ENCODE measurements at regions not wholly inside any gene's neighbourhood (a gene's known extent, or its start where the extent isn't known, plus 50 kb on each side); places are given as distances from the start of the nearest gene placed in this dataset.

- no peak overlapping the region for H2AFZ ChIP-seq (ENCODE audit: low read depth, low read length)
- H3K27ac ChIP-seq (ENCODE audit: low read length), result no peak overlapping the region
- H3K27me3 ChIP-seq (ENCODE audit: low read depth, low read length), result no peaks in the 10 kb centered on the region
- H3K4me3 ChIP-seq (ENCODE audit: low read length), result no peak overlapping the region
- no peaks in the 10 kb centered on the region for H3K4me1 ChIP-seq (ENCODE audit: low read length)
- H3K9me3 ChIP-seq (ENCODE audit: insufficient read depth, low read length), result no peaks in the 10 kb centered on the region
- H3K4me2 ChIP-seq (ENCODE audit: low read length), result no peak overlapping the region
- no peaks in the 10 kb centered on the region for H3K36me3 ChIP-seq (replicated peaks; ENCODE audit: low read depth, low read length)
- no peak overlapping the region for H3K9ac ChIP-seq (ENCODE audit: low read length)
- TF ChIP-seq CTCF (IDR thresholded peaks at IDR 0.05; ENCODE audit: low read depth, low read length) (no peak), EZH2phosphoT487 (IDR thresholded peaks at IDR 0.05; ENCODE audit: low read depth) (no peak)
- no peaks in the 10 kb centered on the region for H3K79me2 ChIP-seq (ENCODE audit: low read length)
- H4K20me1 ChIP-seq (ENCODE audit: insufficient read depth, low read length), result no peaks in the 10 kb centered on the region
Measured at GRCh38 chr9:16230731-16231130, 639.7 kb downstream of the BNC2 start.

- Histone ChIP-seq H3K36me3 (replicated peaks; ENCODE audit: low read depth, low read length) (no peaks in the 10 kb centered on the region), H2AFZ (ENCODE audit: low read depth, low read length) (no peak overlapping the region), H3K4me1 (ENCODE audit: low read length) (no peaks in the 10 kb centered on the region), H3K4me3 (ENCODE audit: low read length) (no peak overlapping the region), H4K20me1 (ENCODE audit: insufficient read depth, low read length) (no peaks in the 10 kb centered on the region), H3K9me3 (ENCODE audit: insufficient read depth, low read length) (no peaks in the 10 kb centered on the region), H3K27me3 (ENCODE audit: low read depth, low read length) (no peaks in the 10 kb centered on the region), H3K9ac (ENCODE audit: low read length) (no peak overlapping the region), H3K79me2 (ENCODE audit: low read length) (no peaks in the 10 kb centered on the region), H3K4me2 (ENCODE audit: low read length) (no peak overlapping the region), H3K27ac (ENCODE audit: low read length) (no peak overlapping the region)
- TF ChIP-seq CTCF (IDR thresholded peaks at IDR 0.05; ENCODE audit: low read depth, low read length), result no peak
- no peak for TF ChIP-seq EZH2phosphoT487 (IDR thresholded peaks at IDR 0.05; ENCODE audit: low read depth)
Measured at GRCh38 chr9:16236311-16236710, 634.2 kb downstream of the BNC2 start.

GRCh38 chr9:16236882-16237281, 633.6 kb downstream of the BNC2 start:
- Histone ChIP-seq H3K9me3 (ENCODE audit: insufficient read depth, low read length) (no peaks in the 10 kb centered on the region), H3K27me3 (ENCODE audit: low read depth, low read length) (no peaks in the 10 kb centered on the region), H4K20me1 (ENCODE audit: insufficient read depth, low read length) (no peaks in the 10 kb centered on the region), H3K4me2 (ENCODE audit: low read length) (no peak overlapping the region), H3K9ac (ENCODE audit: low read length) (no peak overlapping the region), H2AFZ (ENCODE audit: low read depth, low read length) (no peak overlapping the region), H3K79me2 (ENCODE audit: low read length) (no peaks in the 10 kb centered on the region), H3K27ac (ENCODE audit: low read length) (no peak overlapping the region), H3K4me3 (ENCODE audit: low read length) (no peak overlapping the region), H3K4me1 (ENCODE audit: low read length) (no peaks in the 10 kb centered on the region), H3K36me3 (replicated peaks; ENCODE audit: low read depth, low read length) (no peaks in the 10 kb centered on the region)
- TF ChIP-seq CTCF (IDR thresholded peaks at IDR 0.05; ENCODE audit: low read depth, low read length), result no peak

GRCh38 chr9:16238623-16239138, 631.8 kb downstream of the BNC2 start:
- no peaks in the 10 kb centered on the region for H3K79me2 ChIP-seq (ENCODE audit: low read length)
- no peak overlapping the region for H3K9ac ChIP-seq (ENCODE audit: low read length)
- H3K4me1 ChIP-seq (ENCODE audit: low read length), result no peaks in the 10 kb centered on the region
- no peaks in the 10 kb centered on the region for H3K36me3 ChIP-seq (replicated peaks; ENCODE audit: low read depth, low read length)
- no peak overlapping the region for H3K4me3 ChIP-seq (ENCODE audit: low read length)
- no peak overlapping the region for H2AFZ ChIP-seq (ENCODE audit: low read depth, low read length)
- H3K9me3 ChIP-seq (ENCODE audit: insufficient read depth, low read length), result no peaks in the 10 kb centered on the region
- H3K27me3 ChIP-seq (ENCODE audit: low read depth, low read length), result no peaks in the 10 kb centered on the region
- no peak overlapping the region for H3K27ac ChIP-seq (ENCODE audit: low read length)
- H4K20me1 ChIP-seq (ENCODE audit: insufficient read depth, low read length), result no peaks in the 10 kb centered on the region
- no peak for TF ChIP-seq EZH2phosphoT487 (IDR thresholded peaks at IDR 0.05; ENCODE audit: low read depth)
- TF ChIP-seq CTCF (IDR thresholded peaks at IDR 0.05; ENCODE audit: low read depth, low read length), result no peak
- H3K4me2 ChIP-seq (ENCODE audit: low read length), result no peak overlapping the region

Measured in OCI-LY3 (cell line).